SU-DHL-6 (cell line): ENCODE measurements at regions not wholly inside any gene's neighbourhood (a gene's known extent, or its start where the extent isn't known, plus 50 kb on each side); places are given as distances from the start of the nearest gene placed in this dataset.

Experiments used
- EZH2phosphoT487 ChIP-seq: fragments of 200-600 bp; sonication (generic), shearing (Covaris generic); conservative IDR thresholded peaks from 2 replicates; pipeline ENCODE4 v1.6.1; 2018; ENCODE audit warnings: mild to moderate bottlenecking, antibody characterized with exemption, low read length, moderate library complexity, mixed read lengths
- TF ChIP-seq, protein P1 (sequence below): fragments of 200-600 bp; sonication (generic); IDR thresholded peaks from one replicate; pipeline ENCODE4 v1.5.1; 2017; ENCODE audit warnings: antibody characterized with exemption, mild to moderate bottlenecking, low read length, moderate library complexity; ENCODE audit not compliant: insufficient read depth, poor library complexity, severe bottlenecking

GRCh38 chr17:68155692-68156091 is 92.2 kb upstream of the AMZ2 start:
- TF ChIP-seq, protein P1, sequence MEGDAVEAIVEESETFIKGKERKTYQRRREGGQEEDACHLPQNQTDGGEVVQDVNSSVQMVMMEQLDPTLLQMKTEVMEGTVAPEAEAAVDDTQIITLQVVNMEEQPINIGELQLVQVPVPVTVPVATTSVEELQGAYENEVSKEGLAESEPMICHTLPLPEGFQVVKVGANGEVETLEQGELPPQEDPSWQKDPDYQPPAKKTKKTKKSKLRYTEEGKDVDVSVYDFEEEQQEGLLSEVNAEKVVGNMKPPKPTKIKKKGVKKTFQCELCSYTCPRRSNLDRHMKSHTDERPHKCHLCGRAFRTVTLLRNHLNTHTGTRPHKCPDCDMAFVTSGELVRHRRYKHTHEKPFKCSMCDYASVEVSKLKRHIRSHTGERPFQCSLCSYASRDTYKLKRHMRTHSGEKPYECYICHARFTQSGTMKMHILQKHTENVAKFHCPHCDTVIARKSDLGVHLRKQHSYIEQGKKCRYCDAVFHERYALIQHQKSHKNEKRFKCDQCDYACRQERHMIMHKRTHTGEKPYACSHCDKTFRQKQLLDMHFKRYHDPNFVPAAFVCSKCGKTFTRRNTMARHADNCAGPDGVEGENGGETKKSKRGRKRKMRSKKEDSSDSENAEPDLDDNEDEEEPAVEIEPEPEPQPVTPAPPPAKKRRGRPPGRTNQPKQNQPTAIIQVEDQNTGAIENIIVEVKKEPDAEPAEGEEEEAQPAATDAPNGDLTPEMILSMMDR: no peak
- TF ChIP-seq EZH2phosphoT487: no peak
